Sciatic nerve (tissue), 2 donors: ENCODE measurements at regions not wholly inside any gene's neighbourhood (a gene's known extent, or its start where the extent isn't known, plus 50 kb on each side); places are given as distances from the start of the nearest gene placed in this dataset.
A peak's percentile ranks its signal among the peaks of the same experiment; 100 is the strongest.
"Not testable (repeated sequence)": the region's sequence is repeated elsewhere in the genome, so short reads cannot be mapped to it uniquely, and the experiment has no call there.

Experiments used
- ATAC-seq: fragments of 200-7000 bp; cut with Tn5 transposase; one replicate; pipeline ENCODE4 v1.9.1; 2020; ENCODE audit warnings: mild to moderate bottlenecking, moderate library complexity
- DNase-seq: peaks from one replicate; pipeline ENCODE4 v3.0.0-alpha.2; 2020; ENCODE audit warnings: low spot score
- intact Hi-C: fragments of 100-400 bp; cut with DNase I; formaldehyde crosslinking; loops from one replicate; pipeline ENCODE4 v1.14.2; 2022
- donor health status: DM: no; HTN: no; CAD: no.
- donor health status: DM: no; HTN: no; CAD: no.

GRCh38 chr2:3899536-3900155, 196.3 kb downstream of the DCDC2C start:
- intact Hi-C loops, result no loop called here

GRCh38 chr2:3902131-3902530, 198.8 kb downstream of the DCDC2C start:
- ATAC-seq (peak; percentile 68), DNase-seq (no peak)
- intact Hi-C loops, result no loop called here

More at GRCh38 chr2:3899536-3900155, 196.3 kb downstream of the DCDC2C start:
- DNase-seq (no peak), ATAC-seq (no peak)

- DNase-seq (no peak), ATAC-seq (no peak)
- intact Hi-C loops, result no loop called here
These were observed 200.7 kb downstream of the DCDC2C start for GRCh38 chr2:3904061-3904460.

GRCh38 chr2:3908498-3908897, 205.1 kb downstream of the DCDC2C start:
- intact Hi-C loops, DNase-seq, ATAC-seq: not testable (repeated sequence)

GRCh38 chr2:3911882-3912455, 208.6 kb downstream of the DCDC2C start:
- DNase-seq, result no peak
- intact Hi-C loops, result no loop called here
- ATAC-seq, result peak; percentile 34

- ATAC-seq, result no peak
- intact Hi-C loops, result no loop called here
- DNase-seq, result no peak
These were observed 209.8 kb downstream of the DCDC2C start for GRCh38 chr2:3913166-3913565.

- DNase-seq, result no peak
- ATAC-seq, result no peak
- intact Hi-C loops, result no loop called here
These were observed 210.9 kb downstream of the DCDC2C start for GRCh38 chr2:3914241-3914640.

GRCh38 chr2:3927031-3927430, 223.7 kb downstream of the DCDC2C start:
- no peak for DNase-seq
- intact Hi-C loops, result no loop called here

GRCh38 chr2:3929374-3929773, 226.0 kb downstream of the DCDC2C start:
- no peak for ATAC-seq
- DNase-seq, result no peak
- intact Hi-C loops, result no loop called here

More at GRCh38 chr2:3927031-3927430, 223.7 kb downstream of the DCDC2C start:
- no peak for ATAC-seq

GRCh38 chr2:3930246-3930645, 226.9 kb downstream of the DCDC2C start:
- no peak for ATAC-seq
- intact Hi-C loops, result no loop called here
- DNase-seq, result no peak

GRCh38 chr2:3940661-3941060, 237.3 kb downstream of the DCDC2C start:
- intact Hi-C loops, result no loop called here
- DNase-seq (no peak), ATAC-seq (no peak)

- DNase-seq, result no peak
- intact Hi-C loops, result no loop called here
- no peak for ATAC-seq
These were observed 239.5 kb downstream of the DCDC2C start for GRCh38 chr2:3942841-3943240.

- intact Hi-C loops, result no loop called here
- ATAC-seq (no peak), DNase-seq (no peak)
These were observed 240.7 kb downstream of the DCDC2C start for GRCh38 chr2:3944071-3944470.

GRCh38 chr2:3944841-3945240, 241.5 kb downstream of the DCDC2C start:
- ATAC-seq, result no peak
- DNase-seq, result no peak
- intact Hi-C loops, result no loop called here

GRCh38 chr2:3948191-3948590, 244.8 kb downstream of the DCDC2C start:
- no peak for ATAC-seq
- intact Hi-C loops, result no loop called here

GRCh38 chr2:3951131-3951954, 248.0 kb downstream of the DCDC2C start:
- intact Hi-C loops, result no loop called here
- DNase-seq (no peak), ATAC-seq (peak; percentile 39)

More at GRCh38 chr2:3948191-3948590, 244.8 kb downstream of the DCDC2C start:
- no peak for DNase-seq

GRCh38 chr2:3952866-3953516, 249.6 kb downstream of the DCDC2C start:
- intact Hi-C loops, result no loop called here
- ATAC-seq (no peak), DNase-seq (no peak)

- DNase-seq (no peak), ATAC-seq (no peak)
- intact Hi-C loops, result no loop called here
These were observed 250.9 kb downstream of the DCDC2C start for GRCh38 chr2:3954261-3954660.

- ATAC-seq, result no peak
- intact Hi-C loops, result no loop called here
- no peak for DNase-seq
These were observed 253.0 kb downstream of the DCDC2C start for GRCh38 chr2:3956406-3956805.

GRCh38 chr2:3956892-3957291, 253.5 kb downstream of the DCDC2C start:
- intact Hi-C loops, result no loop called here
- ATAC-seq (no peak), DNase-seq (no peak)
